Left ventricle myocardium inferior (tissue), 1 donor: ENCODE measurements at regions not wholly inside any gene's neighbourhood (a gene's known extent, or its start where the extent isn't known, plus 50 kb on each side); places are given as distances from the start of the nearest gene placed in this dataset.

Experiments
- DNase-seq: peaks from one replicate; pipeline ENCODE4 v3.0.0-alpha.2; 2020
- H3K27ac ChIP-seq: fragments of 200-600 bp; replicated peaks from 2 replicates; pipeline ENCODE4 v1.8.0; 2021
- H3K27me3 ChIP-seq: fragments of 200-600 bp; 2 replicates; pipeline ENCODE4 v1.8.0; 2021; ENCODE audit warnings: low read depth
- H3K36me3 ChIP-seq: fragments of 200-600 bp; 2 replicates; pipeline ENCODE4 v1.8.0; 2021
- H3K4me1 ChIP-seq: fragments of 200-600 bp; 2 replicates; pipeline ENCODE4 v1.8.0; 2021
- H3K4me3 ChIP-seq: fragments of 200-600 bp; 2 replicates; pipeline ENCODE4 v1.8.0; 2021; ENCODE audit warnings: mild to moderate bottlenecking, moderate library complexity
- H3K9me3 ChIP-seq: fragments of 200-600 bp; replicated peaks from 2 replicates; pipeline ENCODE4 v1.8.0; 2021
- intact Hi-C: fragments of 100-400 bp; cut with micrococcal nuclease; formaldehyde crosslinking; loops from one replicate; pipeline ENCODE4 v1.11.0; 2022
- TF ChIP-seq, protein P1 (sequence below): fragments of 200-600 bp; IDR thresholded peaks from 2 replicates; pipeline ENCODE4 v1.8.0; 2021; ENCODE audit warnings: antibody characterized with exemption, mild to moderate bottlenecking, borderline replicate concordance
- donor health status: DM: no; HTN: yes; CAD: no; lungs with severe emphysema.

DNA sequence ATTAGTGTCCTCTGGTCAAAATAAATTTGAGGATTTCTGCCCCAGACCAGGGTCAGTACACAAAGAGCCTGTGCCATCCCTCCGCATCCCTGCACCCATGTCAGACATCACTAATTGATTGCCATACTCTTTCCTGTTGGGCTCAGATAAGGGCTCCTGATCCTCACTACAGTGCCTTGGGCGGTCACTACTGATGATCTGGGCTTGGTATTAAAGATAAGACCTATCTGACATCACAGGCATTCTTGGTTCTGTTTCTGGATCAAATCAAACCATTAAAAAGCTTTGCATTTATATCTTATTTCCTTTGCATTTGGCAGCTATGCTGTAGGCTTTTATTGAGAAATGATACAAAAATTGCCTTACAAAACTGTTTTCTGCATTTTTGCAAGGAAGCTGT, 103.5 kb upstream of the TENM4 start:
- no peaks in the 10 kb centered on the region for H3K9me3 ChIP-seq
- TF ChIP-seq, protein P1, sequence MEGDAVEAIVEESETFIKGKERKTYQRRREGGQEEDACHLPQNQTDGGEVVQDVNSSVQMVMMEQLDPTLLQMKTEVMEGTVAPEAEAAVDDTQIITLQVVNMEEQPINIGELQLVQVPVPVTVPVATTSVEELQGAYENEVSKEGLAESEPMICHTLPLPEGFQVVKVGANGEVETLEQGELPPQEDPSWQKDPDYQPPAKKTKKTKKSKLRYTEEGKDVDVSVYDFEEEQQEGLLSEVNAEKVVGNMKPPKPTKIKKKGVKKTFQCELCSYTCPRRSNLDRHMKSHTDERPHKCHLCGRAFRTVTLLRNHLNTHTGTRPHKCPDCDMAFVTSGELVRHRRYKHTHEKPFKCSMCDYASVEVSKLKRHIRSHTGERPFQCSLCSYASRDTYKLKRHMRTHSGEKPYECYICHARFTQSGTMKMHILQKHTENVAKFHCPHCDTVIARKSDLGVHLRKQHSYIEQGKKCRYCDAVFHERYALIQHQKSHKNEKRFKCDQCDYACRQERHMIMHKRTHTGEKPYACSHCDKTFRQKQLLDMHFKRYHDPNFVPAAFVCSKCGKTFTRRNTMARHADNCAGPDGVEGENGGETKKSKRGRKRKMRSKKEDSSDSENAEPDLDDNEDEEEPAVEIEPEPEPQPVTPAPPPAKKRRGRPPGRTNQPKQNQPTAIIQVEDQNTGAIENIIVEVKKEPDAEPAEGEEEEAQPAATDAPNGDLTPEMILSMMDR: no peak
- no peak for DNase-seq
- no peaks in the 10 kb centered on the region for H3K27me3 ChIP-seq
- intact Hi-C loops: no loop called here
- no peaks in the 10 kb centered on the region for H3K36me3 ChIP-seq
- no peaks in the 10 kb centered on the region for H3K4me1 ChIP-seq
- H3K4me3 ChIP-seq: no peak overlapping the region
- no peak overlapping the region for H3K27ac ChIP-seq

DNA sequence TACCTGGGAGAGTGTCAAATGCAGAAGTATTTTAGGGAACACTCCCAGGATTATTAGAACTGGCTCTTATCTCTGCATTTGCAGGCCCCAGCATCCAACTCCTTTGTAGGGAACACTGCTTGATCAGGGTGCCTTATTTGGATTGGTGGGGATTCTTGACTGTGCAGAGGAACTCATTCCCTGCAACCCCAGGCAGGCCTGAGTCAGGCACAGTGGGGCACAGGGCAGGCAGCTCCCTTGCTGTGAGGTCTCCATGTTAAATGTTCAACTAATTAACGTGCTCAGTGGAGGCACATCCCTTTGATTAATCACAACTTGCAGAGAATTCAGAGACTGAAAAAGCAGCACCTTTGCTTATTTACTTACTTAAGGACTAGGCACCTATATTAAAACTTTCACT, 102.3 kb upstream of the TENM4 start:
- intact Hi-C loops: no loop called here
- no peaks in the 10 kb centered on the region for H3K27me3 ChIP-seq
- no peak for DNase-seq
- H3K4me1 ChIP-seq: no peaks in the 10 kb centered on the region
- H3K27ac ChIP-seq: no peak overlapping the region
- TF ChIP-seq, protein P1: no peak
- H3K36me3 ChIP-seq: no peaks in the 10 kb centered on the region
- H3K9me3 ChIP-seq: no peaks in the 10 kb centered on the region
- no peak overlapping the region for H3K4me3 ChIP-seq

DNA sequence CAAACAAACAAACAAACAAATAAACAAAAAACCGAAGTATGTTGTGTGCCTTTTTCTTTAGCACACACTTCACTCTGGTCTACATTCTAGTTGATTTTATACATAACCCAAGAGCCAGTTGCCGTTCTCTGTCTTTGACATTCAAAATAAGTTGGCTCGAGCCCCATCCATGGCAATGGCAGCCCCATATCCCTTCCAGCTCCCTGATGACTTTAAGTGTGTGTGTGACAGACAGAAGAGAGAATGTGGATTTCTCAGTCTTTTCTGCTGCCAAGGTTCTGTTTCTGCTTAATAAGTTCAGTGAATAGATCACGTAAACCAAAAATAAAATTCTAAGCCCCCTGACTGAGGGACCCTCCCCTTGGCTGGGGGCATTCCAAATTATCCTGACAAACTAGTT, 100.6 kb upstream of the TENM4 start:
- intact Hi-C loops: no loop called here
- no peak for DNase-seq
- Histone ChIP-seq H3K4me1 (no peaks in the 10 kb centered on the region), H3K4me3 (no peak overlapping the region), H3K36me3 (no peaks in the 10 kb centered on the region), H3K27ac (no peak overlapping the region), H3K9me3 (no peaks in the 10 kb centered on the region), H3K27me3 (no peaks in the 10 kb centered on the region)
- TF ChIP-seq, protein P1: no peak

DNA sequence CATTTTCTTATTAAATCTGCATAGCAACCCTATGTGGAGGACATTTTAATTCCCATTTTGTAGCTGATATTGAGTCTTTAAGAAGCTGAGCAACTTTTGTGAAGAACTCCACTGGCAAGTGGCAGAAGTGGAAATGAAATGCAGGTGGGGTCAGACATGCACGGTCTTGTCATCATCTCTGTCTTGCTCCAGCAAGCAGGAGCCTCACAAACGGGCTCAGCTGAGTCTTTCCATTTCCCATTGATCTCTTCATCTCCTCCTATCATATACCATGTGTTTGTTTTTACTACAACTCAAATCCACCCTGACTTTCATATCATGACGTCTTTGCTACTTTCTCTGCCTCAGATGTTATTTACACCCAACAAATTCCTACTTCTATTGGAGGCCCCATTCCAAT, 97.9 kb upstream of the TENM4 start:
- TF ChIP-seq, protein P1: no peak
- intact Hi-C loops: no loop called here
- Histone ChIP-seq H3K36me3 (no peaks in the 10 kb centered on the region), H3K27ac (no peak overlapping the region), H3K27me3 (no peaks in the 10 kb centered on the region), H3K4me3 (no peak overlapping the region), H3K9me3 (no peaks in the 10 kb centered on the region), H3K4me1 (no peaks in the 10 kb centered on the region)
- DNase-seq: no peak

DNA sequence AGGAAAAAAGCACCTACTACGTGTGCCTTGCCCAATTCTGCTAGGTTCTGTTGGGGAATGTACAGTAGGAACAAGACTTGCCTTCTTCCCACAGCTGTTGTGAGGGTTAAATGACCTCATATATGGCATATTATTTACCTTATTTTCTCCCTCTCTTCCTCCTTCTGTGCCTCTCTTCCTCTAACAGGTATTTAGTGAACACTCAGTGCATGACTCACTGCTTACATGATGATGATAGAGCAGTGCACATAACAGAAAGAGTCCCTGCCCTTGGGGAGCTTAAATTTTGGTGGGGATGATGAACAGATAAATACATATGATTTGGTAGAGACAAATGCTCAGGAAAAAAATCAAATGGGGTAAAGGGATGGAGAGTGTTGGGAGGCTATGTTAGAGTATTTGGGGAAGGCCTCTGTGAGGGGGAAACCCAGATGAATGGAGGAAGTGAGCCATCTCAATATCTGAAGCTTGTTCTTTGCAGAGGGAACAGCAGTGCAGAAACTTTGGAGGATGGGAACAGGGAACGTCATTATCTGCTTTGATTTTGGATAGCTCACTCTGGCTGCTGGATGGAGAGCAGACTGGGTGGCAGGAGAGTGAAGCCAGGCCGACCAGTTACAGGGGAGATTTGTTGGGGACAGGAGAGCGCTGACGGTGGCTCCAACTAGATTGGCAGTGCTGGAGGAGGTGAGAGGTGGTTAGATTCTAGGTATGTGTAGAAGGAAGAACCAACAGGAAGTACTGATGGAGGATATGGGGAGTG, 95.5 kb upstream of the TENM4 start:
- Histone ChIP-seq H3K4me3 (no peak overlapping the region), H3K27me3 (no peaks in the 10 kb centered on the region), H3K4me1 (no peaks in the 10 kb centered on the region), H3K9me3 (no peaks in the 10 kb centered on the region), H3K36me3 (no peaks in the 10 kb centered on the region), H3K27ac (no peak overlapping the region)
- intact Hi-C loops: no loop called here
- DNase-seq: no peak
- TF ChIP-seq, protein P1: no peak

DNA sequence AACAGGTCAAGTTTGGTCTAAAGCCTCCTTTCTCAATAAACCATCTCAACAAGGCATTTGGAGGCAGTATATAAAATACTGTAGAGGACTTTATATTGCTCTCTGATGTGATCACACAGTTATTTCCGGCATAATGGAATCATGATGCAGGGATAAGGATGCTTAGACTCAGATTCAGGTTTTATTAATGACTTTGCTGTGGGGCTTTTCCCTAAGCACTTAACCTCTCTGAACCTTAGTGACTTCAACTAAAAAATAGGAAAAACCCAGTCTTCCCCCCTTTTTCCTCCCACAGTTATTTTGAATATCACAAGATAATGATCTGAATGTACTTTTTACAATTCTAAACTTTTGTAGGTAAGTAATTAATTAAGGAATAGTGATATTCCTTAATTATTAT, 94.8 kb upstream of the TENM4 start:
- Histone ChIP-seq H3K27me3 (no peaks in the 10 kb centered on the region), H3K4me1 (no peaks in the 10 kb centered on the region), H3K4me3 (no peak overlapping the region), H3K9me3 (no peaks in the 10 kb centered on the region), H3K36me3 (no peaks in the 10 kb centered on the region), H3K27ac (no peak overlapping the region)
- TF ChIP-seq, protein P1: no peak
- intact Hi-C loops: no loop called here
- no peak for DNase-seq
